T47D (cell line): ENCODE measurements at regions not wholly inside any gene's neighbourhood (a gene's known extent, or its start where the extent isn't known, plus 50 kb on each side); places are given as distances from the start of the nearest gene placed in this dataset.
A peak's percentile ranks its signal among the peaks of the same experiment; 100 is the strongest.

Experiments used
- DNase-seq, 2 experiments: peaks; one replicate each; pipeline versions ENCODE4 v3.0.0 to v3.0.0-alpha.2; 2011 to 2012; ENCODE audit warnings: low read depth in 1 of 2, low spot score in 1 of 2
- JUND ChIP-seq: IDR thresholded peaks from 2 replicates; pipeline ENCODE4 v1.6.1; 2012; ENCODE audit warnings: low read depth
- in situ Hi-C: cut with HindIII; loops from 2 replicates; pipeline ENCODE4 v1.10.0; 2016; ENCODE audit warnings: low sequenced_read_pairs, low pct_unique_long_range_greater_than_20kb

DNA sequence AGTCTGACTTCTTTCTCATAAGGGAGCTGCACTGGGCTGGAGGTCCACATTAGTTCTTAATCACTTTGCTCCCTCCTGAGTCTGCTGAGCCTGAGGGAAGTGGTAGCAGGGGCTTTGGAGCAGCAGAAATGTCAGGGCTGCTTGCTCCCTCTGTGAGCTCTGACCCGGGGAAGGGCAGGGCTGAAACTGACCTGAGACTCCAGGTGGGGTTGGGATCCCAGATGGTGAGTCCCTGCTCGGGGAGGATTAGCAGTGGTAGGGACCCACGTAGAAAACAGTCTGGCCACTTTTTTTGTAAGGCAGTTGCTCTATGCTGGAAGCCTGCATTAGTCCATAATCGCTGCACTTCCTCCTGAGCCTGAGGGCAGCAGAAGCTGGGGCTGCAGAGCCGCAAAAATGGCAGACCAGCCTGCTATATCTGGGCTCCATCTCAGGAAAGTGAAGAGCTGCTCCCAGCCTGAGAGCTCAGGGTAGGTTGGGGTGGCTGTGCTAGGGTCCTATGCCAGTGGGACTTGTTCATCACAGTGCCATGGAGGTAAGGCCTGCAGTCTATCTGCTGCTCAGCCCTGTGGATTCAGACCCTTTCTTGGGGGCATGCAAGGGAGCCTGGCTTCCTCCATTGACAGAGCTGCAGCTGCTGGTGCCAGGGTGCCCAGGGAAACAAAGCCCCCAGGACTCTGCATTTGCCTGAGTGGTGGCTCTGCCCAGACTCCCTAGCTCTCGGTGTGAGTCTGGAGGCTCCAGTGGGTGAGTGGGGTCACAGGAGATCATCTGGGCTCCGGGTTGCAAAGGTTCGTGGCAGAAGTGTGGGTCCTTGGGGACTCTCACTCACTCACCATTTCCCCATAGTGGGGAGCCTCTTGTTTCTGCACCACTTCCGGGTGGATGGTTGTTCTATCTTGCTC, 854.3 kb downstream of the LUZP2 start:
- no peak for DNase-seq
- in situ Hi-C loops: no loop called here
- no peak for TF ChIP-seq JUND

DNA sequence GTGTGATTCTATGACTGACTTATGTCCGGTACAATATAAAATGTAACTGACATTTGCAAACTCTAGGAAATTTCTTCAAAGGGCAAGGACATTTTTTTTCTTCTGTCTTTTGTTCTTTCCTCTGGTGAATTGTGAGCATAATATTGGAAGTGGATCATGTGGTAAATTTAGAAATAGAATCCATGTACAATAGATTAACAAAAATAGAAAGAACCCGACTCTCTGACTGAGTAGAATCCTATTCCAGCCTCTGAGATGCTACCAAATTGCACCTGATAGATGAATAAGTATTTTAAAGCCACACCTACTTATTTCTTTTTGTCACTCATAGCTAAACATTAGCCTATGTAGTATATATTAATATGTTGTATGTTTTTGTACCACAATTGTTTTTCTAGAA, 860.3 kb downstream of the LUZP2 start:
- DNase-seq: no peak
- TF ChIP-seq JUND: no peak
- in situ Hi-C loops: no loop called here

DNA sequence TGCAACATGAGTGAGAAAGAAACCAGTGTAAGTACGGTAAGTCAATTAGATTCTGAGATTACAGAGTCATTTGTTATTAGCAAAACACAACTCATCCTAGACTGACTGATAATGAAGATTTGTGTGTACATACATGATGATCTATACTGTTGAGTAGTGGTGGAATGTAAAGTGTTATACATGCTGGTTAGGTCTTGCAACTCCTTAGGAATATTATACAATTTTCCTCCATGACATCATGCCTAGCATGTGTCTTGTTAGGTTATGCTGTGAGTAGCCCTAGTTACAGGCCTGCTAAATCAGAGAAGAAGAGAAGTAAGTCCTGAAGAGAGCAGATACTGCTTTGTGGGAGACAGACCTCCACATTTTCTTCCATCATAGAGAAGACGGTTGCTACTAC, 880.6 kb downstream of the LUZP2 start:
- in situ Hi-C loops: no loop called here
- TF ChIP-seq JUND: no peak
- no peak for DNase-seq

DNA sequence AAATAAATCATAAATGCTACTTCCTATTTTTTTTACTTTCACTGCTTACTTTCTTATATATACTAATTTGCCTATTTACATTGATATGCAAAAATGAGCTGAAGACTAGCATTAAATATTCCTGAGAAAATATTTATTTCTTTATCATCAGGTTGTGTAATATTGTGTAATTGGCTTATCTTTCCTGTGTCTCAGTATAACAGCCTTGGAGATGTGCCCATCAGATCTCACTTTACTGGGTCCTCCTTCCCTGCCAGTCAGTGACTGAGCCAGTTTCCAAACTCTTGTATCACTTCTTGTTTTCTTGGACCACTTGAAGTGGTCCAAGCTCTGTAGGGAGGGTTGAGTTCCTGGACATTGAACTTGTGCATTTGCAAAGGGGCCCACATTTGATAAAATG, 900.0 kb downstream of the LUZP2 start:
- TF ChIP-seq JUND: no peak
- DNase-seq: no peak
- in situ Hi-C loops: no loop called here

DNA sequence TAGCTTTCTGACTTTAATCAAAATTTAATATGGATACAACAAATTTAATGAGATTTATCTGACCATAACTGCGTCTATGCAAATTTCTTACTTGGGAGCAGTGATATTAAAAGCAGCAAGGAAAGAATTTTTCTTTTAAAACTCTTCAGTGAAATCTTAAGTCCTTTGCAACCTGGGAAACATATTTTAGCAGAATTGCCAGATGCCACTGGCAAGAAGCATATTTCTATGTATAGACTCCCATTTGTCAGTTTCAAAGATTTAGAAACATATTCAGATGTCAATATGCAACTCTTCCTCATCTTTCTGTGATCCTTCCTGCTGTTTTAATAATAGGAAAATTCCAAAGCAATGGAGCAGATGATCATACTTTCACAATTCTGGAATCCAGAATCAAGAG, 911.3 kb downstream of the LUZP2 start:
- TF ChIP-seq JUND: no peak
- in situ Hi-C loops: no loop called here
- no peak for DNase-seq

DNA sequence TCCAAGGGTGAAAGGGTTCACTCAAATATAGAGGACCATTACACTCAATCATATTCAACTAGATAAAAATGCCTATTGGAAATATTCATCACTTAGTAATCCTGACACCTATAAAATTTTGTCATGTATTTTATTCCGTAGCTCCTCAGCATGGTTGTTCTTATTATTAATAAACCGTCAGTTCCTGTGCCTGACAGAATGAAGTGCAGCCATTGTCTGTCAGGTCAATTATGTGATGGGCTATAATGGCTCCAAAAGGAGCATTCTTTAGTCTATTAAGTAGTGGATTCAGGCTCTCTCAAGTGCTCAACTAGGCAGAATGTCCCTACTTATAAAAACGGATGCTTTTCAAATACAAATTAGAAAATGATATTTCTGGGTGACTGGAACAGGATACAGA, 916.1 kb upstream of the ANO3 start:
- no peak for TF ChIP-seq JUND

DNA sequence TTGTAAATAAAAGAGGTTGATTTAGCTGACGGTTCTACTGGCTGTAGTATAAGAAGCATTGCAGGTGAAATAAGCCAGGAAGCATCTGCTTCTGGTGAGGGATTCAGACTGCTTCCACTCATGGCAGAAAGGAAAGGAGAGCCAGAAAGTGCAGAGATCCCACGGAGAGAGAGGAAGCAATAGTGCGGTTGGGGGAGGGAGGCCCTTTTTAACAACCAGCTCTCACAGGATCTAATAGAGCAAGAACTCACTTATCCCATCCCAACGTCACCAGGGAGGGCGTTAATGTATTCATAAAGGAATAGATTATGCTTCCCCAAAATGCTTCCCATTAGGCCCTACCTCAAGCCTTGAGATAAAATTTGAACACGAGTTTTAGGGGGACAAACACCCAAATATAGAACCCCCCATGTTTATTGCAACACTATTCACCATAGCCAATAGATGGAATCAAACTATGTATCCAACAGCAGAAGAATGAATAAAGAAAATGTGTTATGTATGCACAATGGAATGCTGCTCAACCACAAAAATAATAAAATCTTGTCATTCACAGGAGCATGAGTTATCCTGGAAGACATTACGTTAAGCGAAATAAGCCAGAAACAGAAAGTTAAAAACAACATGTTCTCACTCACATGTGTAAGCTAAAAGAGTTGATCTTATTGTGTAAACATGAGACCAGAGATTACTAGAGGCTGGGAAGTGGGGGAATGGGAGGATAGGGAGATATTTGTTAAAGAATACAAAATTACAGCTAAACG, 908.3 kb upstream of the ANO3 start:
- TF ChIP-seq JUND: no peak
- peak in 1 of 2 experiments; percentile 37 for DNase-seq
- in situ Hi-C loops: no loop called here

More for the DNA sequence above, 916.1 kb upstream of the ANO3 start:
- in situ Hi-C loops: no loop called here
- DNase-seq: no peak

DNA sequence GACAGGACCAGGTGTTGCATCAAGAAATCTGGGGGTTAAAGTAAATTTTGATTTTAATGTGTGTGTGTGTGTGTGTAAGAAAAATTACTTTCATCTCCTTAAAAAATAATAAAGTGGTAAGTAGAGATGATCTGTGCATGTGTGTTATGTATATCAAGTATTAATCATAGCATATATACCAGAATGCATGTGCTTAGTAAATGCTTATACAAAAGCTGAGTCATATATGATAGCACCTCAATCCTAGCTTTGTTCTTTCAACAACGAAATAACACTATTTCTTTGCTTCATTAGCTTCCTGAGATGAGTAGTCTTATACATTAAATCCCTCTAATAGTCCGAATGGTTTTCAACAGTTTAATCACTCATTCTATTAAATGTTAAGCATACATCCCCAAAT, 899.6 kb upstream of the ANO3 start:
- no peak for DNase-seq
- in situ Hi-C loops: no loop called here
- no peak for TF ChIP-seq JUND

DNA sequence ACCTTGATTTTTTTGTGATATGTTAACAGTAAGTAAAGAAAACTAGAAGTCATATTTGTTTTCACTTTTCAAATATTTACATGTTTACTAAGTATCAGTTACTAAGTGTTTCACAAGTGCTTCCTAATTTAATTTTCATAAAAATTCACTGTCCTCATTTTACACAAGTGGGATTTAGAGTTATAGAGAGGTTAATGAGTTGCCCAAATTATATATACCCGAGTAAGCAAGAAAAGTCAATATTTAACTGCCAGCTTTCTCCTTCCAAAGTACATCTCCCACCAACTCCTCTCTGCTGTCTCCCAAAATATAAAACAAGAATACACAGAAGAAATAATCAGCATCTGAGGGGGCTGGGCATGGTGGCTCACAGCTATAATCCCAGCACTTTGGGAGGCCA, 896.7 kb upstream of the ANO3 start:
- TF ChIP-seq JUND: no peak
- DNase-seq: no peak
- in situ Hi-C loops: no loop called here

DNA sequence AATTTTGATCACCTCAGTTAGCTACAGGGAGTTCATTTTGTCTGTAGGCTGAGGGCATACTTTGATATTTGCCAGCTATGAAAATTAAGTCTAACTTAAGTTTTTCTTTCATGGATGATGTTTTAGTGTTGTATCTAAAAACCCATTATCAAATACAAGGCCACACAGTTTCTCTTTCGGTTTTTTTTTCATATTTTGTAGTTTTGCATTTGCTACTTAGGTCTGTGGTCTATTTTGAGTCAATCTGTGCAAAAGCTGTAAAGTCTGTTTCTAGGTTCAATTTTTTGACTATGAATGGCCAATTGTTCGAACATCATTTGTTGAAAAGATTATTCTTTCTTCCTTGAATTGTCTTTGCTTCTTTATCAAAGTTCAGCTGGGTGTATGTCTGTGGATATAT, 895.6 kb upstream of the ANO3 start:
- no peak for TF ChIP-seq JUND
- in situ Hi-C loops: no loop called here
- DNase-seq: no peak

DNA sequence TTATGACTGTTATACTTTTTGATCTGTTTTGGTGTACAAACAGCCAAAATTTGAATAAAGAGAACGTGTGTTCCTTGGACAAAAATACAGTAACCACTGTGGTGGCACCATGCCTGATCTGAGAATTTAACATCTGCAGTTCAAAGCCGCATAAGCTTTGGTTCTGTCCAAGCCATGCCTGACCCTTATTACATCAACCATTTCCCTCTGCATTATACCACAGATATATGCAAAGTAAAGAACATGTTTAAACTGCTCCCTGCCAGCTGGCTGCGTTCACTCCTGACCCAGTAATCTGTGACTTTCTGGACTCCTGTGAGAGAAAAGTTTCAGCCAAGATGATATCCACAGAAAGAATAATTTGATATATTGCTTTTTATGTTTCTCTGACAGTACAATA, 890.5 kb upstream of the ANO3 start:
- no peak for TF ChIP-seq JUND
- in situ Hi-C loops: no loop called here
- no peak for DNase-seq

DNA sequence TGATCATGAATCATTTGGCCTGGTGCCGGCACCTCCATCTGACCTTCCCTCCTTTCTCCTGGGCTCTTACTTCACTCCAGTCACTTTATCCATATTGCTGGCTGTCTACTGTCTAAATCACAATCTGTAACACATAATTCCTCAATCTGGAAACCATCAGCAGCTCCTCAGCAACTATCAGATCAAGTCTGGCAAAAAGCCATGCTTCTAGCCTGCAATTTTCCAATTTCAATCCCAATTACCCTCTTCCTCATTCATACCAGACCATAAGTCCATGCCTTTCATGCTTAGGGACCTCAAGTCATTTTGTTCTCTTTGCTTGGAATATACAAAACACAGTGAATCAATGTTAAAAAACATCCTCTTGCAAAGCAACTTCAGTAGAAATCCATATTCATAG, 882.8 kb upstream of the ANO3 start:
- no peak for DNase-seq
- TF ChIP-seq JUND: no peak
- in situ Hi-C loops: no loop called here

DNA sequence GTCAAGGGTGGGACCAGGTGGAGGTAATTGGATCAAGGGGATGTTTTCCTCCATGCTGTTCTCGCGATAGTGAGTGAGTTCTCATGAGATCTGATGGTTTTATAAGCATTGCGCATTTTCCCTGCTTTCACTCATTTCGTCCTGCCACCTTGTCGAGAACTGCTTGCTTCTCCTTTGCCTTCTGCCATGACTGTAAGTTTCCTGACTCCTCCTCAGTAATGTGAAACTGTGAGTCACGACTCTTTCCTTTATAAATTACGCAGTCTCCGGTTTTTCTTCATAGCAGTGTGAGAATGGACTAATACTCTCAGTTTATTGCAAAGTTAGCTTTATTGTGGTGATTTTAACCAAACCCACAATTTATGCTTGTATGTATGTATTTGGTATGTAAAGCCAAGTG, 878.5 kb upstream of the ANO3 start:
- in situ Hi-C loops: no loop called here
- no peak for TF ChIP-seq JUND
- no peak for DNase-seq
